Breast epithelium (tissue), 3 donors: ENCODE measurements at regions not wholly inside any gene's neighbourhood (a gene's known extent, or its start where the extent isn't known, plus 50 kb on each side); places are given as distances from the start of the nearest gene placed in this dataset.

Source experiments
- POLR2A ChIP-seq: fragments of 450-650 bp; IDR thresholded peaks from one replicate; pipeline ENCODE4 v1.6.1; 2016; ENCODE audit warnings: antibody characterized with exemption, mild to moderate bottlenecking, moderate library complexity
- POLR2AphosphoS5 ChIP-seq, 3 donors: sonication (generic); formaldehyde crosslinking; IDR thresholded peaks; one replicate each; pipeline ENCODE4 v1.6.1; 2017; ENCODE audit warnings: antibody characterized with exemption in 3 of 3
- TF ChIP-seq, protein P1 (sequence below), 3 donors: fragments of 450-650 bp; IDR thresholded peaks; one replicate each; pipeline ENCODE4 v1.5.1; 2016 to 2017; ENCODE audit warnings: antibody characterized with exemption in 3 of 3, mild to moderate bottlenecking in 3 of 3, moderate library complexity in 3 of 3

DNA sequence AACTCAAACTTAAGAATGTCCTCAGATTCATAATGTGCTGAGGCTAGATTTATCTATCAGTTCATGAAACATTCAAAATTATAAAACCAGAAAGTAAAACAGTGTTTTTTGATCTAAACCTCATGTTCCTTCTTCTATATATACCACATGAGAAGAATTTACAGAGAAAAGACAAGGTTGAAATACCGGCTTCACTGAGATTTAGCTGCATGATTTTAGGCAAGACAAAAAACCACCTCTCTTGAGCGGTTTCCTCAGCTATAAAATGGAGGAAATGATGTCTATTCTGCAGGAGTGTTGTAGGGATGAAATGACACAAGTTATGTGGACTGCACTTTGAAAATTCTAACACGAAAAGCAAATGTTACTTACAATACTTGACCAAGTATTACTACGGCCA, 80.6 kb upstream of the FOXB1 start:
- TF ChIP-seq, protein P1, sequence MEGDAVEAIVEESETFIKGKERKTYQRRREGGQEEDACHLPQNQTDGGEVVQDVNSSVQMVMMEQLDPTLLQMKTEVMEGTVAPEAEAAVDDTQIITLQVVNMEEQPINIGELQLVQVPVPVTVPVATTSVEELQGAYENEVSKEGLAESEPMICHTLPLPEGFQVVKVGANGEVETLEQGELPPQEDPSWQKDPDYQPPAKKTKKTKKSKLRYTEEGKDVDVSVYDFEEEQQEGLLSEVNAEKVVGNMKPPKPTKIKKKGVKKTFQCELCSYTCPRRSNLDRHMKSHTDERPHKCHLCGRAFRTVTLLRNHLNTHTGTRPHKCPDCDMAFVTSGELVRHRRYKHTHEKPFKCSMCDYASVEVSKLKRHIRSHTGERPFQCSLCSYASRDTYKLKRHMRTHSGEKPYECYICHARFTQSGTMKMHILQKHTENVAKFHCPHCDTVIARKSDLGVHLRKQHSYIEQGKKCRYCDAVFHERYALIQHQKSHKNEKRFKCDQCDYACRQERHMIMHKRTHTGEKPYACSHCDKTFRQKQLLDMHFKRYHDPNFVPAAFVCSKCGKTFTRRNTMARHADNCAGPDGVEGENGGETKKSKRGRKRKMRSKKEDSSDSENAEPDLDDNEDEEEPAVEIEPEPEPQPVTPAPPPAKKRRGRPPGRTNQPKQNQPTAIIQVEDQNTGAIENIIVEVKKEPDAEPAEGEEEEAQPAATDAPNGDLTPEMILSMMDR (IDR thresholded peaks at IDR 0.05) = no peak
- TF ChIP-seq POLR2A (no peak), POLR2AphosphoS5 (IDR thresholded peaks at IDR 0.05) (no peak)
